ENCODE measurements at regions not wholly inside any gene's neighbourhood (a gene's known extent, or its start where the extent isn't known, plus 50 kb on each side); places are given as distances from the start of the nearest gene placed in this dataset.
"Not testable (repeated sequence)": the region's sequence is repeated elsewhere in the genome, so short reads cannot be mapped to it uniquely, and the experiment has no call there.

- TF ChIP-seq CTCF (IDR thresholded peaks at IDR 0.05): no peak
- no peak for TF ChIP-seq POLR2A (IDR thresholded peaks at IDR 0.05)
- intact Hi-C loops (cut with DNase I): no loop called here
- no peak overlapping the region for H3K4me3 ChIP-seq (replicated peaks in 1 of 3)
- no peaks in the 10 kb centered on the region for H3K27me3 ChIP-seq
- H3K4me1 ChIP-seq: no peaks in the 10 kb centered on the region
- 88 to 89% methylated on average over 1 of the region's 1 CpG for WGBS, 2 donors
- H3K9me3 ChIP-seq: no peaks in the 10 kb centered on the region
- no peaks in the 10 kb centered on the region for H3K36me3 ChIP-seq
- no peak for DNase-seq
- H3K27ac ChIP-seq: no peak overlapping the region
These were observed 863.6 kb upstream of the IGFBP7 start for GRCh38 chr4:57973819-57974218.

GRCh38 chr4:57971261-57971660, 861.1 kb upstream of the IGFBP7 start:
- intact Hi-C loops (cut with DNase I): no loop called here
- H3K9me3 ChIP-seq: no peaks in the 10 kb centered on the region
- H3K4me3 ChIP-seq (replicated peaks in 1 of 3): no peak overlapping the region
- DNase-seq: no peak
- H3K4me1 ChIP-seq: no peaks in the 10 kb centered on the region
- H3K36me3 ChIP-seq: no peaks in the 10 kb centered on the region
- H3K27ac ChIP-seq: no peak overlapping the region
- TF ChIP-seq CTCF (IDR thresholded peaks at IDR 0.05): no peak
- TF ChIP-seq POLR2A (IDR thresholded peaks at IDR 0.05): no peak
- H3K27me3 ChIP-seq: no peaks in the 10 kb centered on the region

- H3K27me3 ChIP-seq: no peaks in the 10 kb centered on the region
- intact Hi-C loops (cut with DNase I): no loop called here
- TF ChIP-seq CTCF (IDR thresholded peaks at IDR 0.05) (no peak), POLR2A (IDR thresholded peaks at IDR 0.05) (no peak)
- WGBS, 2 donors: 92 to 94% methylated on average over 18 to 20 of the region's 23 CpGs
- no peak overlapping the region for H3K4me3 ChIP-seq (replicated peaks in 1 of 3)
- no peak overlapping the region for H3K27ac ChIP-seq
- no peaks in the 10 kb centered on the region for H3K4me1 ChIP-seq
- H3K9me3 ChIP-seq: no peaks in the 10 kb centered on the region
- no peaks in the 10 kb centered on the region for H3K36me3 ChIP-seq
- DNase-seq: no peak
These were observed 857.0 kb upstream of the IGFBP7 start for GRCh38 chr4:57966987-57967760.

- H3K4me3 ChIP-seq (replicated peaks in 1 of 3); H3K4me1 ChIP-seq; H3K36me3 ChIP-seq; H3K27me3 ChIP-seq; H3K27ac ChIP-seq; H3K9me3 ChIP-seq; intact Hi-C loops (cut with DNase I); DNase-seq: not testable (repeated sequence)
- 97% methylated on average over 12 of the region's 25 CpGs; no CpG with 5 or more reads in 1 of the 2 donors for WGBS, 2 donors
These were observed 855.2 kb upstream of the IGFBP7 start for GRCh38 chr4:57965431-57965830.

GRCh38 chr4:57945298-57945697, 835.1 kb upstream of the IGFBP7 start:
- TF ChIP-seq POLR2A (IDR thresholded peaks at IDR 0.05): no peak
- TF ChIP-seq CTCF (IDR thresholded peaks at IDR 0.05): no peak
- Histone ChIP-seq H3K27ac (no peak overlapping the region), H3K9me3 (no peaks in the 10 kb centered on the region), H3K36me3 (no peaks in the 10 kb centered on the region), H3K4me3 (replicated peaks in 1 of 3) (no peak overlapping the region), H3K27me3 (no peaks in the 10 kb centered on the region), H3K4me1 (no peaks in the 10 kb centered on the region)
- intact Hi-C loops (cut with DNase I): no loop called here
- no peak for DNase-seq
- 65 to 76% methylated on average over 1 of the region's 1 CpG for WGBS, 2 donors
